Keratinocyte (primary cell): ENCODE measurements at regions not wholly inside any gene's neighbourhood (a gene's known extent, or its start where the extent isn't known, plus 50 kb on each side); places are given as distances from the start of the nearest gene placed in this dataset.

Experiments used
- CTCF ChIP-seq, 3 experiments: IDR thresholded peaks in 1 of 3; conservative IDR thresholded peaks in 1 of 3; optimal IDR thresholded peaks in 1 of 3; 2 replicates in 2 of 3; 3 replicates in 1 of 3; pipeline versions ENCODE3 to v1.5.1; 2011; ENCODE audit warnings: low read length in 3 of 3, mild to moderate bottlenecking in 3 of 3, moderate library complexity in 2 of 3, control low read depth in 1 of 3, inconsistent platforms in 1 of 3; ENCODE audit not compliant: insufficient read depth in 2 of 3; ENCODE audit errors: extremely low read depth in 1 of 3
- EZH2 ChIP-seq: IDR thresholded peaks from one replicate; pipeline ENCODE4 v1.6.1; 2012; ENCODE audit warnings: inconsistent platforms, mild to moderate bottlenecking, low read length, moderate library complexity

DNA sequence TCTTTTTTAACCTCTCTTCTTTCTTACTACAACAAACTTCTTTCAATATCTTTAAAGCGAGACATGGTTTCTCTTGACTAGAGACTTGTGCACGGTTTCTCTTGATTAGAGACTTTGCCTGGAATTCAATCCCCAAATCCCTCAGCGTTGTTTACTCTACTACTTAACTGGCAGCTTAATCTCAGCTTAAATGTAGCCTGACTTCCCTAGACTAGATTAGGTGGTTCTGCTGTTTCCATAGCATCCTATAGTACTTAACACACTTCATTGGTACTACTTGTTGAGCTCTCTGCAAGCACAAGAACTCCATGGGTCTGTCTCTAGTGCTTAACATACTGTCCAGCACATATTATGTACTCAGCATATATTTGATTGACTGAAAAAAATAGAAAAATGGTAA is 168.2 kb upstream of the GPR149 start:
- TF ChIP-seq CTCF (optimal IDR thresholded peaks at IDR 0.05 in 1 of 3, IDR thresholded peaks at IDR 0.05 in 1 of 3, conservative IDR thresholded peaks at IDR 0.05 in 1 of 3; ENCODE audit: extremely low read depth in 1 of 3, insufficient read depth in 2 of 3, low read length in 3 of 3) (no peak), EZH2 (no peak)
